ENCODE measurements at regions not wholly inside any gene's neighbourhood (a gene's known extent, or its start where the extent isn't known, plus 50 kb on each side); places are given as distances from the start of the nearest gene placed in this dataset.

DNA sequence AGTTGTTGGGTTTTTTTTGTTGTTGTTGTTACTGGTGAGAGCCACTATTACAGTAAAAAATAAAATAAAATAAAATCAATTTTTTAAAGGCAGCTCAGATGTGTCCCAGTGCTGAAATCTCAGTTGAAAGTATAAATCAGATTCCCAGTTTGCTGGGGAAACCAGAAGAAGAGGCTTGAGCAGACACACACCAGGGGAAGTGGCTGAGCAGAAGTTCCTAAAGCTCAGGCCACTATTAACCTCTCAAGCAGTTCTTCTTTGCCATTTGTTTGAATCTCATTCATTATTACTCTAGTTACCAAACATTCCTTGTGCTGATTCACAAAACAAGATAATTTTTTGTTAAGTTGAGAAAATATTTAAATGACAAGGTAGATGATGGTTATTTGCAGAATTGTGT, 70.9 kb upstream of the ZSWIM6 start:
- CTCF ChIA-PET = no interaction called here

DNA sequence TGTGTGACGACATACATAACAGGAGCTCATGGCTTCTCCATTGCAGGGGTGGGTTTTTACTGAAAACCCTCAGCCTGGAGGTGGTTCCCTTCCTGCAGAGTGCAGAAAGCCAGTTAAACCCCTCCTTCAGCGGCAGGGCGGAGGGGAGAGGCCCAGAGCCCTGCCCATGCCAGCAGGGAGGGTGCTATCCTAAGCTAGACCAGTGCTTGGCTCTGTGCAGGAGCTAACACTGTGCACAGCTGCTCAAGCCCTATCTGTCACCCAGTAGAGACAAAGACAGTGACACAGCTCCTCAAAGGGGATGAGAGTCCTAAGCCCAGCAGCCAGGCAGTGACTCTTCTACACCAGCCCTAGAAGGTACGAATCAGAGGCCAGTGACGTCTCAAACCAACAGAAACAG, 70.0 kb upstream of the ZSWIM6 start:
- Mint-ChIP-seq H3K4me1 (ENCODE audit: low read depth) (no peaks in the 10 kb centered on the region), H3K27me3 (peaks cover 2% of the 10 kb centered on the region), H3K36me3 (ENCODE audit: low read depth) (no peaks in the 10 kb centered on the region), H3K27ac (no peak overlapping the region), H3K4me3 (no peak overlapping the region), H3K9me3 (no peaks in the 10 kb centered on the region)
- DNase-seq (no peak), ATAC-seq (no peak)
- ChIA-PET CTCF (no interaction called here), POLR2A (interaction anchor here (1.0 kb wide), 1 partner anchor 9 kb away, joined by 3 read pairs; no protein-coding TSS in a partner anchor)
- intact Hi-C loops (cut with micrococcal nuclease) = no loop called here
- TF ChIP-seq, protein P1, sequence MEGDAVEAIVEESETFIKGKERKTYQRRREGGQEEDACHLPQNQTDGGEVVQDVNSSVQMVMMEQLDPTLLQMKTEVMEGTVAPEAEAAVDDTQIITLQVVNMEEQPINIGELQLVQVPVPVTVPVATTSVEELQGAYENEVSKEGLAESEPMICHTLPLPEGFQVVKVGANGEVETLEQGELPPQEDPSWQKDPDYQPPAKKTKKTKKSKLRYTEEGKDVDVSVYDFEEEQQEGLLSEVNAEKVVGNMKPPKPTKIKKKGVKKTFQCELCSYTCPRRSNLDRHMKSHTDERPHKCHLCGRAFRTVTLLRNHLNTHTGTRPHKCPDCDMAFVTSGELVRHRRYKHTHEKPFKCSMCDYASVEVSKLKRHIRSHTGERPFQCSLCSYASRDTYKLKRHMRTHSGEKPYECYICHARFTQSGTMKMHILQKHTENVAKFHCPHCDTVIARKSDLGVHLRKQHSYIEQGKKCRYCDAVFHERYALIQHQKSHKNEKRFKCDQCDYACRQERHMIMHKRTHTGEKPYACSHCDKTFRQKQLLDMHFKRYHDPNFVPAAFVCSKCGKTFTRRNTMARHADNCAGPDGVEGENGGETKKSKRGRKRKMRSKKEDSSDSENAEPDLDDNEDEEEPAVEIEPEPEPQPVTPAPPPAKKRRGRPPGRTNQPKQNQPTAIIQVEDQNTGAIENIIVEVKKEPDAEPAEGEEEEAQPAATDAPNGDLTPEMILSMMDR (IDR thresholded peaks at IDR 0.05) = no peak

More for the DNA sequence above, 70.9 kb upstream of the ZSWIM6 start:
- H3K27me3 Mint-ChIP-seq = peaks cover 5% of the 10 kb centered on the region
- no peak overlapping the region for H3K27ac Mint-ChIP-seq
- TF ChIP-seq, protein P1 (IDR thresholded peaks at IDR 0.05) = no peak
- intact Hi-C loops (cut with micrococcal nuclease) = no loop called here
- no peaks in the 10 kb centered on the region for H3K4me1 Mint-ChIP-seq (ENCODE audit: low read depth)
- H3K4me3 Mint-ChIP-seq = no peak overlapping the region
- no peaks in the 10 kb centered on the region for H3K36me3 Mint-ChIP-seq (ENCODE audit: low read depth)
- ATAC-seq (no peak), DNase-seq (no peak)
- POLR2A ChIA-PET = no interaction called here
- no peaks in the 10 kb centered on the region for H3K9me3 Mint-ChIP-seq

DNA sequence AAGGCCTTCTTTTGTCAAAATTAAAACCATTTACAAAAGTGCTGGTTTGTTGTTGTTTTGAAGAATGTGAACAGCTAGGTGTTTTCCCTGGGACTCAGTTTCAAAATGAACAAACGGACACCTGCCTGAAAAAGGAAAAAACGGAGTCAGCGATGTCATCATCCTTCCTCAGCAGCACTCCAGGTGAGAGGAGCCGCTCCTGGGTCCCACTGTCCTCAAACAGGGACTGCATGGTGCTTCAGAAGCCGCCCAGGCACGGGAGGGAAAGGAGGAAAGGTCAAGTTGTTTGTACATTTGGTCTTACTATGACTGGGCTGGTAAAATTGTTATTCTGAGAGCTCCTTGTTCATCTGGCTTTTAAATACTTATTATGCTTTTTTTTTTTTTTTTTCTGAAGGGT, 69.0 kb upstream of the ZSWIM6 start:
- CTCF ChIA-PET = no interaction called here

DNA sequence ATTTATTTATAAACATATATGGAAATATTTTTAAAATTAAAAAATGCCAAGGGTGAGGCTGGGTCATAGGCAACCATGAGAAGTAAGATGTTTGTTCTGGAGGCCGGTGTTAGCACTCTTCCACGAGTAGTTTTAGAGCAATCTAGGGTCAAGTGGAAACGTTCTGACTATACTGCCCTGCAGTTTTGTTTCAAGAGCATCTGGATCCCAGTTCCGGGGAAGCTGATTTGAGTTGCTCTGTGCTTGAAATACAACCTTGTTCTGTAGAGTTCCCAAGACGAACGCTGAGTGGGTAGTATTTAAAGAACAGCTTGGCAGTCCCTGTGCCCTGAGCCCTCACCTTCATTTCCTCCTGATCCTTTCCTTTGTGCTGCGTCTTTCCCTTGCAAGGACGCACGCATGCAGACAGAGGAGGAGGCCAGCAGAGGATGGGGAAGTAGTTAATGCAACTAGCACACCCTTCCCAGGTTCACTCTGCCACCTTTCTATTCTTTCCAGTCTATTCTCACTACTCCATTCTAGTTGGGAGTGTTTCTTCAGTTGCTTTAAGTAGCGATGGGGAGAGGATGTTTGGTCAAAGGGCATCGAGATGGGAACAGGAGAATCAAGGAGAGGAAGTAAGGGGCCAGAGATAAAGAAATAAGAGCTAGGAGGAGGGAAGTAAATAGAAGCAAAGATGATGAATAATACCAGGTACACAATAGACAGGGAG, 68.3 kb upstream of the ZSWIM6 start:
- intact Hi-C loops (cut with micrococcal nuclease) = no loop called here
- H3K36me3 Mint-ChIP-seq (ENCODE audit: low read depth) = no peaks in the 10 kb centered on the region
- ChIA-PET CTCF (no interaction called here), POLR2A (no interaction called here)
- H3K9me3 Mint-ChIP-seq = no peaks in the 10 kb centered on the region
- TF ChIP-seq, protein P1 (IDR thresholded peaks at IDR 0.05) = no peak
- ATAC-seq = no peak
- H3K27ac Mint-ChIP-seq = no peak overlapping the region
- peaks cover 2% of the 10 kb centered on the region for H3K27me3 Mint-ChIP-seq
- no peak for DNase-seq
- no peak overlapping the region for H3K4me3 Mint-ChIP-seq
- H3K4me1 Mint-ChIP-seq (ENCODE audit: low read depth) = no peaks in the 10 kb centered on the region

More for the DNA sequence above, 69.0 kb upstream of the ZSWIM6 start:
- no peaks in the 10 kb centered on the region for H3K9me3 Mint-ChIP-seq
- intact Hi-C loops (cut with micrococcal nuclease) = no loop called here
- no peaks in the 10 kb centered on the region for H3K4me1 Mint-ChIP-seq (ENCODE audit: low read depth)
- H3K27ac Mint-ChIP-seq = no peak overlapping the region
- peaks cover 2% of the 10 kb centered on the region for H3K27me3 Mint-ChIP-seq
- no peak for DNase-seq
- H3K36me3 Mint-ChIP-seq (ENCODE audit: low read depth) = no peaks in the 10 kb centered on the region
- TF ChIP-seq, protein P1 (IDR thresholded peaks at IDR 0.05) = no peak
- POLR2A ChIA-PET = interaction anchor here (0.6 kb wide), 1 partner anchor 320 kb away, joined by 3 read pairs; no protein-coding TSS in a partner anchor
- no peak for ATAC-seq
- no peak overlapping the region for H3K4me3 Mint-ChIP-seq

DNA sequence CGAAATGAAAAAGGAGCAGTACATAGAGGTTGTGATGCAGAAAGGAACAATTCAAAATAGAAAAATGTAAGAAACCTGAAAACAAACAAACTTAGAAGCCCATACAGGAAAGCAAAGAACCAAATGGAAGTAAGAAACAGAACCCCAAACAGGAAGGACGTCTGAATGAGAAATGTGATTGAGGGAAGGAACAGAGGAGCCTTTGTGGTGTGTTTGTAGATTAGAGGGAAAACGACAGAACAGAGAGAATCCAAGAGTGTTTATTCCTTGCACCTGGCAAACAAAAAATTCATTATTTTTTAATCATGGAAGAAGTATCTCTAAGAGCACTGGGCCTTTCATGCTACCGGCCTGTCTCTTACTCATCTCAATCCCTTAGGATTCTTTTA, 67.8 kb upstream of the ZSWIM6 start:
- ChIA-PET POLR2A (no interaction called here), CTCF (no interaction called here)
- ATAC-seq (no peak), DNase-seq (no peak)
- peaks cover 3% of the 10 kb centered on the region for H3K4me1 Mint-ChIP-seq (ENCODE audit: low read depth)
- TF ChIP-seq, protein P1 (IDR thresholded peaks at IDR 0.05) = no peak
- intact Hi-C loops (cut with micrococcal nuclease) = no loop called here
- H3K27ac Mint-ChIP-seq = no peak overlapping the region
- H3K9me3 Mint-ChIP-seq = no peaks in the 10 kb centered on the region
- H3K27me3 Mint-ChIP-seq = peaks cover 2% of the 10 kb centered on the region
- no peak overlapping the region for H3K4me3 Mint-ChIP-seq
- H3K36me3 Mint-ChIP-seq (ENCODE audit: low read depth) = no peaks in the 10 kb centered on the region
